ENCODE measurements at regions not wholly inside any gene's neighbourhood (a gene's known extent, or its start where the extent isn't known, plus 50 kb on each side); places are given as distances from the start of the nearest gene placed in this dataset.

- WGBS (ENCODE audit: insufficient coverage): no CpG with 5 or more reads among the region's 1 CpG
- H3K9me3 ChIP-seq (ENCODE audit: control insufficient read depth, insufficient read depth, low read length): no peaks in the 10 kb centered on the region
- no peak for DNase-seq (ENCODE audit: low read depth in 4 of 6, low spot score in 6 of 6)
- H3K4me1 ChIP-seq (ENCODE audit: control insufficient read depth, insufficient read depth, low read length): no peaks in the 10 kb centered on the region
- no peak overlapping the region for H3K27ac ChIP-seq (ENCODE audit: low read depth, low read length)
- H3K4me3 ChIP-seq (ENCODE audit: low read depth, low read length): no peak overlapping the region
- no peaks in the 10 kb centered on the region for H3K27me3 ChIP-seq (ENCODE audit: control insufficient read depth, insufficient read depth, low read length)
- no peaks in the 10 kb centered on the region for H3K36me3 ChIP-seq (ENCODE audit: control insufficient read depth, insufficient read depth, low read length)
Measured at GRCh38 chr1:238073991-238074390, 183.3 kb upstream of the ZP4 start.

DNA sequence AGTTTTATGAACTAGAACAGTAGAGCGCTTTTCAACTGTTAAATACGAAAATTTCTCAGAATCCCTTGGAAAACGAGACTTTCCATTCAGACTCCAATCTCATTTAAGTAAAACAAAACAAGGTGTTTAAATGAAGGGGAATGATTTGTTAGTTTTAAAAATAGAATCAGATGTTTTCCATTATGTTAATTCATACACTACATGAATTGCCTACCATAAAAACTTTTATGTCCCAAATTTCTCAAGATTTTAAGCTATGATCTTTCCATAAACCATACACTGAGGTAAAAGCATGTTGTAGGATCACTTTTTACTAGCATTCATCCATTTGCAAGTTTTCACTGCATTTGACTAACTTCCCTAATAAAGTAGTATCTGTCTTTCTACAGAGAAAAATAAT, 180.3 kb upstream of the ZP4 start:
- no peak overlapping the region for H3K27ac ChIP-seq (ENCODE audit: low read depth, low read length)
- no CpG with 5 or more reads among the region's 3 CpGs for whole genome bisulfite sequencing (ENCODE audit: insufficient coverage)
- no peak for DNase-seq (ENCODE audit: low read depth in 4 of 6, low spot score in 6 of 6)
- no peaks in the 10 kb centered on the region for H3K4me1 ChIP-seq (ENCODE audit: control insufficient read depth, insufficient read depth, low read length)
- no peaks in the 10 kb centered on the region for H3K27me3 ChIP-seq (ENCODE audit: control insufficient read depth, insufficient read depth, low read length)
- no peak overlapping the region for H3K4me3 ChIP-seq (ENCODE audit: low read depth, low read length)
- H3K36me3 ChIP-seq (ENCODE audit: control insufficient read depth, insufficient read depth, low read length): no peaks in the 10 kb centered on the region
- H3K9me3 ChIP-seq (ENCODE audit: control insufficient read depth, insufficient read depth, low read length): no peaks in the 10 kb centered on the region

GRCh38 chr1:238063454-238063853, 172.7 kb upstream of the ZP4 start:
- Histone ChIP-seq H3K36me3 (ENCODE audit: control insufficient read depth, insufficient read depth, low read length) (no peaks in the 10 kb centered on the region), H3K4me3 (ENCODE audit: low read depth, low read length) (no peak overlapping the region), H3K4me1 (ENCODE audit: control insufficient read depth, insufficient read depth, low read length) (peaks cover 4% of the 10 kb centered on the region), H3K9me3 (ENCODE audit: control insufficient read depth, insufficient read depth, low read length) (no peaks in the 10 kb centered on the region), H3K27me3 (ENCODE audit: control insufficient read depth, insufficient read depth, low read length) (no peaks in the 10 kb centered on the region), H3K27ac (ENCODE audit: low read depth, low read length) (no peak overlapping the region)
- WGBS (ENCODE audit: insufficient coverage): 72% methylated on average over 4 of the region's 4 CpGs
- peak in 3 of 6 donors; percentile 11 to 81 (median 59) for DNase-seq (ENCODE audit: low read depth in 4 of 6, low spot score in 6 of 6)

DNA sequence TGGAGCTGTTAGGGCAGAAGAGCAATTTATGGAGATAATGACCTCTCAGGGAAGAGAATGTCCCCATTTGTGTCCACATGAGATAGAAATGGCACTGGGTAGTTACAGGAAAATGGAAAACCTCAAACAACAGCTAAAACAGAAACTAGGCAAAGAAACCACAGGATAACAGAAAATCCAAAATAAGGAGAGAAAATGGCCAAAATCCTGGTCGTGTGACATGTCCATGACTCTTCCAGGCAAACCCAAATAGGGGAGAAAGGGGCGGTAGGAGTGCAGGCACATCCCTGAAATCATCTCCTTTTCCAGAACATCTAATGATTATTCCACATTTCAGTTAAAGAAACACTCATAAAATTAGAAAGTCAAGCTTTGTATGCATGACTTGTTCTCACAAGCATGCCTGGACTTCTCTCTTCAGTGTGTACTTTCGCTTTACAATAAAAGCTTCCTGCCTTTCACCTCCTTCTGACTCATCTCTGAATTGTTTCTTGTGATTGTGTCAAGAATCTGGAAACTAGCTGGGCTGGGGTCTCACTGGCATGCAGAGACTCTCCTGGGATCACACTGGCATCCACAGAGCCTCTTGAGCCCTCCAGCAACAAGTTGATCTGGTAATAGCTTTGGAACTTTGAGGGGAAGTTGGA, 171.4 kb upstream of the ZP4 start:
- H3K27ac ChIP-seq (ENCODE audit: low read depth, low read length): no peak overlapping the region
- no peaks in the 10 kb centered on the region for H3K36me3 ChIP-seq (ENCODE audit: control insufficient read depth, insufficient read depth, low read length)
- DNase-seq (ENCODE audit: low read depth in 4 of 6, low spot score in 6 of 6): no peak
- no peaks in the 10 kb centered on the region for H3K27me3 ChIP-seq (ENCODE audit: control insufficient read depth, insufficient read depth, low read length)
- no CpG with 5 or more reads among the region's 3 CpGs for WGBS (ENCODE audit: insufficient coverage)
- peaks cover 4% of the 10 kb centered on the region for H3K4me1 ChIP-seq (ENCODE audit: control insufficient read depth, insufficient read depth, low read length)
- H3K4me3 ChIP-seq (ENCODE audit: low read depth, low read length): no peak overlapping the region
- H3K9me3 ChIP-seq (ENCODE audit: control insufficient read depth, insufficient read depth, low read length): no peaks in the 10 kb centered on the region

GRCh38 chr1:238060061-238060460, 169.3 kb upstream of the ZP4 start:
- WGBS (ENCODE audit: insufficient coverage): 71% methylated on average over 1 of the region's 2 CpGs

GRCh38 chr1:238052496-238053266, 162.0 kb upstream of the ZP4 start:
- Histone ChIP-seq H3K27ac (ENCODE audit: low read depth, low read length) (no peak overlapping the region), H3K4me1 (ENCODE audit: control insufficient read depth, insufficient read depth, low read length) (no peaks in the 10 kb centered on the region), H3K36me3 (ENCODE audit: control insufficient read depth, insufficient read depth, low read length) (no peaks in the 10 kb centered on the region), H3K9me3 (ENCODE audit: control insufficient read depth, insufficient read depth, low read length) (no peaks in the 10 kb centered on the region), H3K27me3 (ENCODE audit: control insufficient read depth, insufficient read depth, low read length) (no peaks in the 10 kb centered on the region), H3K4me3 (ENCODE audit: low read depth, low read length) (no peak overlapping the region)
- no peak for DNase-seq (ENCODE audit: low read depth in 4 of 6, low spot score in 6 of 6)
- WGBS (ENCODE audit: insufficient coverage): 92% methylated on average over 2 of the region's 4 CpGs

More at GRCh38 chr1:238060061-238060460, 169.3 kb upstream of the ZP4 start:
- Histone ChIP-seq H3K4me3 (ENCODE audit: low read depth, low read length) (no peak overlapping the region), H3K27ac (ENCODE audit: low read depth, low read length) (no peak overlapping the region), H3K36me3 (ENCODE audit: control insufficient read depth, insufficient read depth, low read length) (no peaks in the 10 kb centered on the region), H3K4me1 (ENCODE audit: control insufficient read depth, insufficient read depth, low read length) (peaks cover 4% of the 10 kb centered on the region), H3K27me3 (ENCODE audit: control insufficient read depth, insufficient read depth, low read length) (no peaks in the 10 kb centered on the region), H3K9me3 (ENCODE audit: control insufficient read depth, insufficient read depth, low read length) (no peaks in the 10 kb centered on the region)
- peak in 2 of 6 donors; percentile 23 to 50 for DNase-seq (ENCODE audit: low read depth in 4 of 6, low spot score in 6 of 6)

- 78% methylated on average over 1 of the region's 1 CpG for WGBS (ENCODE audit: insufficient coverage)
- no peaks in the 10 kb centered on the region for H3K9me3 ChIP-seq (ENCODE audit: control insufficient read depth, insufficient read depth, low read length)
- H3K27ac ChIP-seq (ENCODE audit: low read depth, low read length): no peak overlapping the region
Measured at GRCh38 chr1:238029126-238029525, 138.4 kb upstream of the ZP4 start.

DNA sequence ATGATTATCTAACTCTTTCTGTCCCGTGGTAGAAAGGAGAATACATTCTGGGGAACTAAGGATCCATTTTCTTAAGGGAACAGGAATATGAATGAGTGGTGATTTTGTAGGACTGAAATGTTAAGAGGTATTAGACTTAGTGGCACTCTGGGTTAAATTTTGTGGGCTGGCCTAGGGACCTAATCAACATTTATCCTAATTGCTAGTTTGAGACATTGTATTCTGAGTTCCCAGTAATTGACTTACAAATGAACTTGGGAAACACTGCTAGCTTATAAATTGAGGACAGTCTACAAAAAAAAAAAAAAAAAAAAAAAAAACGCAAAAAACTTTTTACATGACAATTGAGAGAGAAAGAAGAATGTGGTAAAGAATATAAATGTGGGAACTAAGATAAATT, 136.6 kb upstream of the ZP4 start:
- Histone ChIP-seq H3K4me1 (ENCODE audit: control insufficient read depth, insufficient read depth, low read length) (no peaks in the 10 kb centered on the region), H3K9me3 (ENCODE audit: control insufficient read depth, insufficient read depth, low read length) (no peaks in the 10 kb centered on the region), H3K27ac (ENCODE audit: low read depth, low read length) (no peak overlapping the region), H3K4me3 (ENCODE audit: low read depth, low read length) (no peak overlapping the region), H3K27me3 (ENCODE audit: control insufficient read depth, insufficient read depth, low read length) (no peaks in the 10 kb centered on the region), H3K36me3 (ENCODE audit: control insufficient read depth, insufficient read depth, low read length) (no peaks in the 10 kb centered on the region)
- no CpG with 5 or more reads among the region's 2 CpGs for WGBS (ENCODE audit: insufficient coverage)
- no peak for DNase-seq (ENCODE audit: low read depth in 4 of 6, low spot score in 6 of 6)

More at GRCh38 chr1:238029126-238029525, 138.4 kb upstream of the ZP4 start:
- no peak for DNase-seq (ENCODE audit: low read depth in 4 of 6, low spot score in 6 of 6)
- Histone ChIP-seq H3K4me1 (ENCODE audit: control insufficient read depth, insufficient read depth, low read length) (no peaks in the 10 kb centered on the region), H3K4me3 (ENCODE audit: low read depth, low read length) (no peak overlapping the region), H3K27me3 (ENCODE audit: control insufficient read depth, insufficient read depth, low read length) (no peaks in the 10 kb centered on the region), H3K36me3 (ENCODE audit: control insufficient read depth, insufficient read depth, low read length) (no peaks in the 10 kb centered on the region)

DNA sequence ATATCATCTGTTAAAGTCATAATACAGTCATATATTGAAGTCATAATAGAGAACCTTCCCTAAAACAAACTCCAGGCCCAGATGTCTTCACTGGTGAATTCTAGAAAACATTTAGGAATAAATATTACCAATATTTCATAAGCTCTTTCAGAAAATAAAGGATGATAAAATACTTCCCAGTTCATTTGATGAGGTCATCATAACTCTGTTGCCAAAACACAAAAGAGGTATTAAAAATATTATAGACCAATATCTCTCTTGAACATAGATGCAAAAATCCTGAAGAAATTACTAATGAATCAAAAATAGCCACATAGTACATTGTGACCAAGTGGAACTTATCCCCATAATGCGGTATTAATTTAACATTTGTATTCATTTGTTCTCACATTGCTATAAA, 132.4 kb upstream of the ZP4 start:
- Histone ChIP-seq H3K27me3 (ENCODE audit: control insufficient read depth, insufficient read depth, low read length) (no peaks in the 10 kb centered on the region), H3K27ac (ENCODE audit: low read depth, low read length) (no peak overlapping the region), H3K4me3 (ENCODE audit: low read depth, low read length) (no peak overlapping the region), H3K4me1 (ENCODE audit: control insufficient read depth, insufficient read depth, low read length) (no peaks in the 10 kb centered on the region), H3K9me3 (ENCODE audit: control insufficient read depth, insufficient read depth, low read length) (no peaks in the 10 kb centered on the region), H3K36me3 (ENCODE audit: control insufficient read depth, insufficient read depth, low read length) (no peaks in the 10 kb centered on the region)
- no CpG with 5 or more reads among the region's 1 CpG for WGBS (ENCODE audit: insufficient coverage)
- no peak for DNase-seq (ENCODE audit: low read depth in 4 of 6, low spot score in 6 of 6)

- Histone ChIP-seq H3K27ac (ENCODE audit: low read depth, low read length) (no peak overlapping the region), H3K4me3 (ENCODE audit: low read depth, low read length) (no peak overlapping the region), H3K9me3 (ENCODE audit: control insufficient read depth, insufficient read depth, low read length) (no peaks in the 10 kb centered on the region), H3K4me1 (ENCODE audit: control insufficient read depth, insufficient read depth, low read length) (no peaks in the 10 kb centered on the region), H3K36me3 (ENCODE audit: control insufficient read depth, insufficient read depth, low read length) (no peaks in the 10 kb centered on the region), H3K27me3 (ENCODE audit: control insufficient read depth, insufficient read depth, low read length) (no peaks in the 10 kb centered on the region)
- no CpG with 5 or more reads among the region's 2 CpGs for WGBS (ENCODE audit: insufficient coverage)
- DNase-seq (ENCODE audit: low read depth in 4 of 6, low spot score in 6 of 6): no peak
Measured at GRCh38 chr1:238018214-238018613, 127.5 kb upstream of the ZP4 start.
